ENCODE measurements at regions not wholly inside any gene's neighbourhood (a gene's known extent, or its start where the extent isn't known, plus 50 kb on each side); places are given as distances from the start of the nearest gene placed in this dataset.
"Not testable (repeated sequence)": the region's sequence is repeated elsewhere in the genome, so short reads cannot be mapped to it uniquely, and the experiment has no call there.

DNA sequence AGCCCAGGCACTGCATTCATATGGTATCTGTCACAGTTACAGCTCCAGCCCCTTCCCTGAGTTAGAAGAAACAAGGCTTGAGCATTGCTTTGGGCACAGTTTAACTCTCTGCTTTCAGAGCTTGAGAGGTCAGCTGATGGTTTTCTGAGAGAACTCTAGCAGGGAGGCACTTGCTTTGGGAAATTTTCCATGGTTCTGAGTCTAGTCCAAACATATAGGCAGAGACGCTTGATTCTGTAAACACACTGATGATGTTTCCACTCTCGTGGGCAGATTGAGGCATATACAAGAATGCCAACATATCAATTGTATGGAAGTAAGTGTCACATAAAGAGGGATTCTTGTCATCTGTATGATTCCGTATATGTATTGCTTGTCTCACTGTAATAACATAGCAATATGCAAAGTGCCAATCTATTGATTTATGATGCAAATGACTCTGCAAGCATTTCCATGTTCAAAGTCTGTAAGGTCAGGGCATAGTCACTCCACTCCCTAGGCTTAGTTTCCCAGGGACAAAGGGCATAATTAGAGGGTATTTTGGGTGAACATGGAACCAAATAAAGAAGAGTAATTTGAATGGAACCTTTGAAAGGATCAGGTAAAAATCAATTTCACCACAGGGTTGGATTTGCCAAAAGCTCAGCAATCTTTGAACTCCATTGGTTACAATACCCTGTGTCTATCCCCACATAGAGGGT, 239.0 kb downstream of the INHBA start:
- no peak for DNase-seq

GRCh38 chr7:41459623-41460261, 243.1 kb downstream of the INHBA start:
- no peak for DNase-seq

GRCh38 chr7:41459183-41459582, 243.7 kb downstream of the INHBA start:
- no peak for DNase-seq

GRCh38 chr7:41457832-41458437, 245.0 kb downstream of the INHBA start:
- no peak for DNase-seq

DNA sequence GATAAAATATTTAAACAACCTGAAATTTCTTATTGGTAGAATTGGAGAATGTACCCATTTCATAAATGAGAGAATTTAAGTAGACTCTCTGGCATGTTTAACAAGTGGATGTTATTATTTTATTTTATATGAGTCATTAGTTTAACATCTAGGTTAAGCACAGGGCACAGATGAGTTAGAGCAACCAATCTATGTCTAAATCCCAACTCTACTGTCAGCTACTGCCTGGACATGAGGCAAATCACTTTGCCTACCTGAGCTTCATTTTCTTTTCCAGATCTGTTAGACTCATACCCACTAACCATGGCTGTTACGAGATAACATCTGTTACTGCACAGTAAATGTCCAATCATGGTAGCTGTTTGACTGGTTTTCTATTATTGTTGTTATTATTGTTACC, 251.1 kb downstream of the INHBA start:
- no peak for DNase-seq

- no peak for DNase-seq
Observed at GRCh38 chr7:41449694-41450093, 253.2 kb downstream of the INHBA start.

- DNase-seq = no peak
Observed at GRCh38 chr7:41449286-41449685, 253.6 kb downstream of the INHBA start.

DNA sequence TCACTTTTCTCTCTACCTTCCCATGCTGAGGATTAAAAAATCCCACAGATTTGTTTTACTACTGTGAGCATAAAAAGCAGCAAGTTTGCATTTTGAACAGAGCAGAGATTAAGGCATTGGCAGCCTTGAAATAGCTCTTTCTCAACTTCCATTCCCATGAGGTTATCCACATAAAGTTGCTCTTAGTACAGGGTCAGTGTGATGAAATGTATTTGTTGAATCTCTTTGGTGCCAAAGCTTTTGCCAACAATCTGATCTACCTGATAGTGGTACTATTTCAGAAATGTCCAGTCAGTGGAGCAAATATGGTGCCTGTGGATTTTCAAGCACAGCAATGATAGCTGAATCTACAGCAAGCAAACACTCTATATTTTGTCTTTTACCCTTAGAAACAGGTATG, 254.8 kb downstream of the INHBA start:
- no peak for DNase-seq

DNA sequence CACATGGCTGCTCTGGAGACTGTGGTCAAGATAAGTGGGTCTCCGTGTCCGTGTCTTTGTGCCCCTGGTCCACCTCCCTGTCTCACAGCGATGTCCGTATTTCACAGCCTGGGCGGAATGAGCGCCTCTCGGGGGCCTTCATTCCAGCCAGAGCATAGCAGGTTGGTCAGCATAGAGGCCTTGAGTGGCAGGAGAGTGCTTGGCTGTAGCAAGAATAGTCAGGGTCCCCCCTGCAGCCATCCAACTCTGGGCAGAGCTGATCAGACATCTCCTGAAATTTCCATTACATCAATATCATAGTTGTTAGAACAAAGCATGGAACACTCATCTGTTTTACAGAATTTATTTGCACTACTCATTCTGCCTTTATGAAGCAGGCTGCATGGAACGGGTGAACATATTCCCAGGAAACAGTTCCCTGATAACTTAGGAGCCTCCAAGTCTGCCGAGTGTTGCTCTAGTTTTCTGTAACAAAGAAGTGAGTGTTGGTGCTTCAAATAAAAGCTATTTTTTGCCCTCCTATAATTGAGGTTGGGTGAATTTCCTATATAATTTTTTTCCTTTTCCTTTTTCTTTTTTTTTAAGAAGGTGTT, 255.3 kb downstream of the INHBA start:
- no peak for DNase-seq

GRCh38 chr7:41446606-41447449, 256.1 kb downstream of the INHBA start:
- no peak for DNase-seq

DNA sequence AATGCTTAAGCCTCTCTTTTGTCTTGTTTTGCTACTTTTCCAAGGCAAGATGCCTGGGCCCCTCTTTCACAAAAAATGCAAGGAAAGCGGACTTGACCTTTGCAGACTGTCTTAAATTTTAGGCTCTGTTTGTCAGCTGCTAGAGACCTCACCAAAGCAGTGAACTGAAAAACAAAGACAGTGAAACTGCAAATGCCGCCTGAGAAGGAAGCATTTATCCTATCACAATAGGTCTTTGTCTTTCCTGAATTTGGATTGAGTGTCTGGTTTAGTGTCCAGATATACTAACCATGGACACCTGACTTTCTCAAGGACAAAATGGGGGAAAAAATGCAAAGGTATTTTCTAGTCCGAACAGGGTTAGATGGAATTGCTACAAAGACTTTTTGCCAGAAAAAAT, 256.9 kb downstream of the INHBA start:
- DNase-seq = no peak

DNA sequence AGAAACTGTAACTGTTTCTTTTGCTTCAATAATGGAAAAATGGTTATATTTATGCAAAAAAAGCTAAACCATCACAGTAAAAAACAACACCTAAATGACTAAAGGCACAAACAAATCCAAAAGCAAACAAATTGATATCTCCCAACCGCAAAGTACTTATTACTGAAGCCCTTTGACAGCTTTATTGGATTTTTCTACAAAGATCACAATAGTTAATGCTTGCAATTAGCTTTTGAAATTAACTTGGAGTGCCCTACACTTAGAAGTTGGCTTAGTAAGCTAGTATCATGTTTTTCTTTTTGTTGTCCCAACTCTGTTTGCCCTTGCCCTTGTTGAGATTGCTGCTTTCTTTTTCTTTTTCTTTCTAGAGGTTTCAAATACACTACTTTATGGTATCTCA, 257.5 kb downstream of the INHBA start:
- DNase-seq = no peak

GRCh38 chr7:41439515-41439879, 263.4 kb downstream of the INHBA start:
- no peak for DNase-seq

GRCh38 chr7:41438705-41439514, 264.0 kb downstream of the INHBA start:
- DNase-seq = no peak

DNA sequence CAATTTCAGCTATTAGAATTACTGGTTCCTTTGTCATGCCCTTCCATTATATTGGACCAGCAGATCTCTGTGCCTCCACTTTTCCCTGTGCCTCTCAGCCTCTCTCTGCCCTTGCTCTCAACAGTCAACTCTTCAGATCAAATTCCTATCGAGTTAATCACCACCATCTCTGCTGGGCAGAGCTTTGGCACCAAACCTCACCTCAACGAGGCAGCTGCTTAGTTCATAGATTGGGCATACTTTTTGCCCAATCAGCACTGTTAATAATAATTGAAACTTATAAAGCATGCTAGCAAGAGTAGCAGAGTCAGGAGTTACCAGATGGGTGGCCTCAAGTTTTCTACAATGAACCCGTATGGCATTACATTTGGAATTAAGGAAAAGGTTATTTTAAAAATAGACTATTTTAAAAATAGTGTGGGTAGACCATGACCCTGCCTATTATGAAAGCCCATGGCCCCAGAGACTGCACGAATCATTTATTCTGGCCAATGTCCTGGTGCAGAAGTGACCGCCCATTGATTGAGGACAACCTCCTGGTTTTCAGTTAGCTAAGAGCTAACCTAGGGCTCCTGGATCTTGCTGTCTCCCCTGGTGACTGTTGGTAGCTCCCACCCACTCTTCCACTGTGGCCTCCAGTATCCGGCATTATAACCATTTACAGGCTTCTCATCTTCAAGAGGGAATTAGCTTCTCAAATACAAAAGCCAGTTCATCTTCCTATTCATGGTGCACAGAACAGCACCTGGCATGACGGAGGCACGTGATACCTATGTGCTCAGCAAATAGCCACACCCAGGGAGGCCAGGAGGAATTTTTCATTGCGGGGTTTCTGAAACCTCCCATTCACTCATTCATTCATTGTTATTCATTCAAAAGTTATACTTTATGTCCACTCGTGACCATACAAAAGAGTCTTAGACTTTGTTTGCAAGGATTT, 265.4 kb downstream of the INHBA start:
- no peak for DNase-seq

GRCh38 chr7:41436139-41436538, 266.8 kb downstream of the INHBA start:
- DNase-seq = no peak

- DNase-seq = not testable (repeated sequence)
Observed at GRCh38 chr7:41435020-41435419, 267.9 kb downstream of the INHBA start.

DNA sequence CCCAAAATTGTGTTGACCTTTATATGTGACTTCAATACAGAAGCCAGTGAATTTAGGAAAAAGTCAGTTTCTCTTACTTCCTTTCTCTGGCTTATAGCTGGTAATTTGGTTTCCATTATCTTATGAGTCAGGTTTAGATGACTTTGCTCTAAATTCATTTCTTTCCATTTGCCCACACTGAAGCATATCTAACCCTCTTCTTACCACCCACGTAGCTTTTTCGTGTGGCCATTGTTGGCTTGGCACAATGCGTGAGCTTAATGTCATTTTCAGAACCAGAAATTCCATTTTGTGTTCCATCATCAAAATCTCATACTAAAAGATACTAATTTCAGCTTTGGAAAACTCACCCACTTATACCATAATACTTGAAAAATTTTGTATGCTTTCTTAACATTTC, 271.2 kb downstream of the INHBA start:
- no peak for DNase-seq

GRCh38 chr7:41428381-41428780, 274.5 kb downstream of the INHBA start:
- DNase-seq = no peak

DNA sequence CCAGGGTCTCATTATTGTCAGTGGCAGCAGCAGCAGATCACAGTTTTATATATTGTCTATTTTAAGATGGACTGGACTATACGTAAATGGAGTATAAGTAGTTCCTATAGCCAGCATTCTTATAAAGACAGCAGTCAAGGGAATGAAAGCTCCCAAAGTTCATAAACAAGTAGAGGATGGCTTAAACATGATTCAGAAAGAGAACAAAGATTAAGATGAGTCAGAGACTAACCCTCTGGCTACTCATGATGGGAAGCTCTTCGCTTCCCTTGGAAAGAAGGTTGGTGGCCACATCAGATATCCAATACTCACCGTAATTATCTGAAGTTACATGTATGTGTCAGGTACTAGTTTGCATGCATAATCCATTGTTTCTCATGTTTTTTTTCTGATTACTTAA, 277.0 kb downstream of the INHBA start:
- no peak for DNase-seq

DNA sequence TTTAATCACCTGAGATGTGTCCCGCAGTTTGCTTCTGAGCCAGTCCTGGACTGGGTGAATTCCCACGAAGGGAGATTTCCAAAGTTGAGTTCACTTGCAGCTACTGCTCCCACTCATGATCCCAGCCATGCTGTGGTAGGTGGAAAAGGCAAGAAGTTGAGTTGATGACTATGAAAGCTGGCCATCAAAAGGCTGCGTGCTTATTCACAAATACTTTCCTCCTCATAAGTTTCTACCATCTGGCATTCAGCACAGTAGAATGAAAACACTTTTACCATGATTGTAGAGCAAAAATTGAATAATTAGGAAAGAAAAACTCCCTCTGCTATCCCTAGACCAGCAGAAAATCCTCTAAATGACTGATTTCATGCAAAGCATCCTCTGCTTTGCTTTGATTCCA, 281.8 kb downstream of the INHBA start:
- no peak for DNase-seq

All from NCI-H2081 (cell line).